Fibroblast of mammary gland (primary cell): ENCODE measurements at regions not wholly inside any gene's neighbourhood (a gene's known extent, or its start where the extent isn't known, plus 50 kb on each side); places are given as distances from the start of the nearest gene placed in this dataset.

Experiments used
- DNase-seq: peaks from one replicate; pipeline ENCODE4 v3.0.0-alpha.2; 2010; ENCODE audit warnings: low read depth
- H3K4me3 ChIP-seq: 2 replicates; pipeline ENCODE4 v1.5.1; 2011; ENCODE audit warnings: low read depth, mild to moderate bottlenecking, low read length, moderate library complexity; ENCODE audit not compliant: control insufficient read depth
- CTCF ChIP-seq: conservative IDR thresholded peaks from 2 replicates; pipeline ENCODE4 v1.5.1; 2011; ENCODE audit warnings: low read depth, low read length, inconsistent platforms; ENCODE audit not compliant: control insufficient read depth, insufficient read depth

- no peak overlapping the region for H3K4me3 ChIP-seq
- no peak for TF ChIP-seq CTCF
- DNase-seq: no peak
Observed at GRCh38 chr1:105100102-105100501, 1350.4 kb downstream of the AMY1C start.

GRCh38 chr1:105101261-105101660 lies 1351.6 kb downstream of the AMY1C start:
- no peak for TF ChIP-seq CTCF
- H3K4me3 ChIP-seq: no peak overlapping the region
- DNase-seq: no peak

GRCh38 chr1:105102371-105102770 lies 1352.7 kb downstream of the AMY1C start:
- no peak for DNase-seq
- no peak for TF ChIP-seq CTCF
- no peak overlapping the region for H3K4me3 ChIP-seq

- no peak overlapping the region for H3K4me3 ChIP-seq
- DNase-seq: no peak
- no peak for TF ChIP-seq CTCF
Observed at GRCh38 chr1:105122041-105122440, 1372.3 kb downstream of the AMY1C start.

- H3K4me3 ChIP-seq: no peak overlapping the region
- DNase-seq: no peak
- TF ChIP-seq CTCF: no peak
Observed at GRCh38 chr1:105137543-105138457, 1388.1 kb downstream of the AMY1C start.

- peak; percentile 0 for DNase-seq
- H3K4me3 ChIP-seq: no peak overlapping the region
- TF ChIP-seq CTCF: no peak
Observed at GRCh38 chr1:105138458-105138893, 1388.8 kb downstream of the AMY1C start.
